GM13976 (cell line): ENCODE measurements at regions not wholly inside any gene's neighbourhood (a gene's known extent, or its start where the extent isn't known, plus 50 kb on each side); places are given as distances from the start of the nearest gene placed in this dataset.
"Not testable (repeated sequence)": the region's sequence is repeated elsewhere in the genome, so short reads cannot be mapped to it uniquely, and the experiment has no call there.

Source experiments
- DNase-seq: peaks from one replicate; pipeline ENCODE4 v3.0.0; 2012; ENCODE audit warnings: low spot score
- CTCF ChIP-seq: IDR thresholded peaks from 2 replicates; pipeline ENCODE4 v1.5.1; 2012; ENCODE audit warnings: borderline replicate concordance, mild to moderate bottlenecking; ENCODE audit not compliant: insufficient read depth; ENCODE audit errors: extremely low read depth, missing control alignments, control extremely low read depth
- in situ Hi-C: fragments of 300-500 bp; cut with MboI; formaldehyde crosslinking; loops from one replicate; pipeline ENCODE4 v1.12.0; 2022; ENCODE audit warnings: low sequenced_read_pairs, mixed read lengths, inconsistent platforms; ENCODE audit not compliant: unreplicated experiment

GRCh38 chr7:110539216-110539615, 551.7 kb upstream of the LRRN3 start:
- in situ Hi-C loops: no loop called here
- no peak for TF ChIP-seq CTCF
- no peak for DNase-seq

- no peak for DNase-seq
- in situ Hi-C loops: no loop called here
- TF ChIP-seq CTCF: no peak
Measured at GRCh38 chr7:110541962-110542361, 549.0 kb upstream of the LRRN3 start.

- in situ Hi-C loops: no loop called here
- no peak for TF ChIP-seq CTCF
- DNase-seq: no peak
Measured at GRCh38 chr7:110544194-110544593, 546.7 kb upstream of the LRRN3 start.

GRCh38 chr7:110548372-110548771, 542.6 kb upstream of the LRRN3 start:
- no peak for DNase-seq
- no peak for TF ChIP-seq CTCF
- in situ Hi-C loops: no loop called here

GRCh38 chr7:110557136-110557535, 533.8 kb upstream of the LRRN3 start:
- no peak for TF ChIP-seq CTCF
- in situ Hi-C loops: no loop called here
- no peak for DNase-seq

GRCh38 chr7:110563286-110563685, 527.6 kb upstream of the LRRN3 start:
- in situ Hi-C loops, DNase-seq: not testable (repeated sequence)

GRCh38 chr7:110564246-110564645, 526.7 kb upstream of the LRRN3 start:
- no peak for TF ChIP-seq CTCF
- no peak for DNase-seq
- in situ Hi-C loops: no loop called here
